Hypothalamus (tissue), 51 donors: ENCODE measurements at regions not wholly inside any gene's neighbourhood (a gene's known extent, or its start where the extent isn't known, plus 50 kb on each side); places are given as distances from the start of the nearest gene placed in this dataset.

Experiments
- DNase-seq, 51 donors: peaks; one replicate each; lab custom pipeline; 2025; lab: John Stamatoyannopoulos, UW

GRCh38 chr11:128236506-128237498 lies 350.6 kb downstream of the ETS1 start:
- DNase-seq, result no peak

DNA sequence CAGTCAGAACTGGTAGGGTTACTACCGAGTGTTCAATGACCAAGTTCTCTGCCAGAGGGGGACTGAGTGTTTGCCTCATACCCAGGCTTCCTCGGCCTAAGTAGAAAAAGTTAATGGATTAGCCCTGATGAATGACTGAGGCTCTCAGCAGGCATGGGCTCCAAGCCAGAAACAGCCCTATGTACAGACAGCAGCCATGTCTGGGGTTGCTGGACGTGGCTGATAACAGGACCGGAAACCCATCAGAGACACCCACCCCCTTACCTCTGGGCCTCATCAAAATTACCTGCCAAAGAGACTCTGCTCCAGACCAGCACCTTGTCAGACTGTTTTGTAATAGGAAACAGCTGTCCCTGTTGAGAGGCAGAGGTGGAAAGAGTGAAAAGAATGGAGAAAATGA lies 351.4 kb downstream of the ETS1 start:
- DNase-seq, result no peak

- no peak for DNase-seq
These were observed 351.9 kb downstream of the ETS1 start for GRCh38 chr11:128235426-128235825.

- DNase-seq, result no peak
These were observed 353.2 kb downstream of the ETS1 start for GRCh38 chr11:128234143-128234542.

- peak in 1 of 51 donors; percentile 5 for DNase-seq
These were observed 354.8 kb downstream of the ETS1 start for GRCh38 chr11:128232588-128232987.

GRCh38 chr11:128231845-128232410 lies 355.4 kb downstream of the ETS1 start:
- DNase-seq, result no peak

DNA sequence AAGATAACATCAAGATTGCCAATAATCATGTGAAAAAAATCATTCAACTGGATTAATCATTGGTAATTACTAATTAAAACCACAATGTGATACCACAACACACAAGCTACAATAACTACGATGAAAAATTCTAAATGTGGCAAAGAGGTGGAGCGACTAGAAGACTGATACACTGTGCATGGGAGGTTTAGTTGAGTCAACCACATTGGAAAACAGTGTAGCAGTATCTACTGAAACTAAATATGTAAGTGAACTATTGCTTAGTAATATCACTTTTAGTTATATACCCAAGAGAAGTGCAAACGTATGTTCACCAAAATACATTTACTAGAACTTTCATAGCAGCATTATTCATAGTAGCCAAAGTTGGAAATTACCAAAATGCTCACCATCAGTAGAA lies 359.9 kb downstream of the ETS1 start:
- no peak for DNase-seq

- DNase-seq, result no peak
These were observed 361.1 kb downstream of the ETS1 start for GRCh38 chr11:128226106-128226716.

- no peak for DNase-seq
These were observed 365.0 kb downstream of the ETS1 start for GRCh38 chr11:128222245-128222884.

GRCh38 chr11:128219731-128220120 lies 367.6 kb downstream of the ETS1 start:
- no peak for DNase-seq

DNA sequence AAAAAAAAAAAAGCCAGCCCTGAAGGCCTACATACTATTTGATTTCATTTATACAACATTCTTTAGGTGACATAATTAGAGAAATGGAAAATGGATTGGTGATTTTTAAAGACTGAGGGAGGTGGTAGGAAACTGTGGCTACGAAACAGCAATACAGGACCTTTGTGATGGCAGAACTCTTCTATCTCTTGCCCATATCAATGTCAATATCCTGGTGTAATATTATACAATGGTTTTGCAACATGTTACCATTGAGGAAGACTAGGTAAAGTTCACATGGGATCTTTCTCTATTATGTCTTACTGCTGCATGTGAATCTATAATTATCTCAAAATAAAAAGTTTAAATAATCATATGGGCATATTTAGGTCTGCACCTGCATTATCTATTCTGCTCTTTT lies 371.2 kb downstream of the ETS1 start:
- DNase-seq, result no peak

- DNase-seq, result no peak
These were observed 372.0 kb downstream of the ETS1 start for GRCh38 chr11:128215238-128215882.

- DNase-seq, result no peak
These were observed 373.1 kb downstream of the ETS1 start for GRCh38 chr11:128214263-128214662.

DNA sequence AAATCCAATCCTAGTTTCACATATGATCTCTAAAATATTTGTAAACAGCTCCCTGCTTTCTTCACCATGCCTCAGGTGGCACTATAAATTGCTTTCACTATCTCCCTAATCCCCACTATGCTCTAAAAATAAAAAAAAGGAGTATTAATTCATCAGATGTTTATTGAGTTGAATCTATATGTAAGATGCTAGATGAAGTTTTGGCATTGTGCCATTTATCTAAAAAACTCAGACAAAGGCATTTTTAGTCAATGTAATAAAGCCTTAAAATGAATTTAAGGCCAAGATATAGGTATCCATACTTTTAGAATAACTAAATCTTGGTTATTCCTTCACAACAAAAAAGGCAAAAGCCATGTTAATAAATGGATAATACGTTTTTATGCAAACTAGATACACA lies 373.9 kb downstream of the ETS1 start:
- DNase-seq, result no peak

- no peak for DNase-seq
These were observed 375.0 kb downstream of the ETS1 start for GRCh38 chr11:128212324-128212723.

GRCh38 chr11:128210148-128210940 lies 377.0 kb downstream of the ETS1 start:
- no peak for DNase-seq

DNA sequence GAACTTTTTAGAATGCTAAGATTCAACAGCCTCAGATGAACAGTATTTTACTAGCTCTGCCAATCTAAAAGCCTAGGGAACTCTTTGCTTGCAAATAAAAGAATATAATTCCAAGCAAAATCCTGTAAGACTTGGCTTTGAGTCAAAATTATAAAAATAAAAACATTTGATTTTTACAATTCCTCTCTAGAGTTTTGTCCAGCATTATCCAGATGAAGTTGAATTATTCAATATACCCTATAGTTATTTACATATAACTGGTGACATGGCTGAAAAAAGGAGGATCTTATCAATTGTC lies 378.3 kb downstream of the ETS1 start:
- DNase-seq, result no peak

DNA sequence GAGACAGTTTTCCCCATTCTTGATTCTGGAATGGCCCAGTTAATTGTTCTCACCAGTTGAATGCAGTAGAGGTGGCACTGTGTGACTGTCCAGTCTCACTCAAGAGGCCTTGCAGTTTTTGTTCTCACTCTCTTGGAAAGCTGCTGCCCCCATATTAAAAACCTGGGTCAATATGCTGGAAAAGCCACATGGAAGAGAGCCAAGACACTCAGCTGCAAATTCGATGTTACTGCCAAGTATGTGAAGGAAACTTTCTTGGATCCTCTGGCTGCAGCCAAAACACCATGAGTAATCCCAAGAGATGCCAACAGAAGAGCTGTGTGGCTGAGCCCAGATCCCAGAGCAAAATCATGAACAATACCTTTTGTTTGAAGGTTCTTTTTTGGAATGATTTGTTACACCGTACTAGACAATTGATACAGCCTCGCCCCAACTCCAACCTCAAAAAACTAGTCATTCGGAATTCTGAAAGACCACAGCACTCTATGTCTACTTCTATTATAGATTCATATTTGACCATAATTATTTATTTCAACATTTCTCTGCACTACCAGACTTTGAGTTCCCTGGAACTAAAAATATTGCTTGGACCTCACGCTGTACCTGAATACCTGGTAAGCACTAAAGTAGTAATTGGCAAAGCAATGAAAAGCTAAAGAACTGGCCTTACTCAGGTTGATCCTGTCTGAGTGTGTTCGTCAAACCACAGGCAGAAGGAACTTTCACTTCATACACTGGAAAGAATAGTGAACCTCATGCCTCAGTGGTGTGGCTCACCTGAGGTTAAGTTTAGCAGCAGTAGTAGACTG lies 378.8 kb downstream of the ETS1 start:
- peak in 17 of 51 donors; percentile 3 to 60 (median 8) for DNase-seq

- DNase-seq, result no peak
These were observed 379.5 kb downstream of the ETS1 start for GRCh38 chr11:128207861-128208321.
